Frontal cortex (tissue), 3 donors: ENCODE measurements at regions not wholly inside any gene's neighbourhood (a gene's known extent, or its start where the extent isn't known, plus 50 kb on each side); places are given as distances from the start of the nearest gene placed in this dataset.
A peak's percentile ranks its signal among the peaks of the same experiment; 100 is the strongest.

Experiments
- DNase-seq, 2 donors: peaks; one replicate each; pipeline ENCODE4 v3.0.0; 2012; ENCODE audit warnings: low spot score in 2 of 2
- FAIRE-seq: peaks from 2 replicates; lab custom pipeline; 2012; peaks lifted over from hg19 to GRCh38; lab: Jason Lieb, UNC
- donor health status: control.
- donor health status: control.
- donor health status: control.

GRCh38 chr6:9468277-9468676, 946.6 kb downstream of the TFAP2A start:
- DNase-seq (no peak), FAIRE-seq (no peak)

- no peak for FAIRE-seq
- no peak for DNase-seq
Observed at GRCh38 chr6:9467741-9468140, 947.1 kb downstream of the TFAP2A start.

- DNase-seq = no peak
- FAIRE-seq = no peak
Observed at GRCh38 chr6:9464583-9464982, 950.3 kb downstream of the TFAP2A start.

DNA sequence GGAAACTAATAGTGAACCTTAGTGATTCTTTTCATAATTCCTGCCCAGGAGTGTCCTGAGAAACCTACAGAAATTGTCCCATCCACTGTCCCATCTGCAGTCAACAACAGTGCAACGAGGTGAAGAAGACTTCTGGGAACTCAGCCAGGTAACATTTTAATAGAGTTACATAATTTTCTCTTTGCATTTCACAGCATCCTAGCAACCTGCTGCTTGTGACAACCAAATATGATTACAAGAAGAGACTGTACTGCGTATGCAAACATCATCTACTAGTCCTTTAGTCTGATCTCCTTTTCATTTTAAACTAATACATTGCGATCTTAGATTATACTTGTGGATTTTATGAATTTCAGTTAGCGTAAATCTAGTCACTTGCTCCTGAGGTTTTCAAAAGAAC, 951.6 kb downstream of the TFAP2A start:
- DNase-seq (no peak), FAIRE-seq (no peak)

GRCh38 chr6:9461188-9461587, 953.7 kb downstream of the TFAP2A start:
- DNase-seq (no peak), FAIRE-seq (no peak)

DNA sequence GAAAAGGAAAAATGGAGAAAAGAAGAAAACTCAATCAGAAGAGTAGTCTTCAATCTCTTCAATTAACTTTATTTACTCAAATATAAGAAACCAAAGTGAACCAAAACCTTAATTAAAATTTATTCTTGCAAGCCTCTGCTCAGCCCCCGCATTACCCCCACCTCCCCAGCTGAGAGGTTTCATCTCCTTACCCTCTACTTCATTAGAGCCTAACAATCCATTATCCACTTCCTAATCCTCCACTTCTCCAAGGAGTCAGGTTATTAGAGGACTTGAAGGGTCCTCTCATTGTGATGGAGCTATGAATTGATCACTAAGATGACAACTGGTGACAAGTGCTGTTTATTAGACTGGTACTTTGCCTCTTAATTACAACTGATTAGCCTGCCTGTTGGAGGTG, 956.5 kb downstream of the TFAP2A start:
- DNase-seq = no peak
- no peak for FAIRE-seq

GRCh38 chr6:9455864-9456658, 958.8 kb downstream of the TFAP2A start:
- FAIRE-seq = no peak
- DNase-seq = no peak

DNA sequence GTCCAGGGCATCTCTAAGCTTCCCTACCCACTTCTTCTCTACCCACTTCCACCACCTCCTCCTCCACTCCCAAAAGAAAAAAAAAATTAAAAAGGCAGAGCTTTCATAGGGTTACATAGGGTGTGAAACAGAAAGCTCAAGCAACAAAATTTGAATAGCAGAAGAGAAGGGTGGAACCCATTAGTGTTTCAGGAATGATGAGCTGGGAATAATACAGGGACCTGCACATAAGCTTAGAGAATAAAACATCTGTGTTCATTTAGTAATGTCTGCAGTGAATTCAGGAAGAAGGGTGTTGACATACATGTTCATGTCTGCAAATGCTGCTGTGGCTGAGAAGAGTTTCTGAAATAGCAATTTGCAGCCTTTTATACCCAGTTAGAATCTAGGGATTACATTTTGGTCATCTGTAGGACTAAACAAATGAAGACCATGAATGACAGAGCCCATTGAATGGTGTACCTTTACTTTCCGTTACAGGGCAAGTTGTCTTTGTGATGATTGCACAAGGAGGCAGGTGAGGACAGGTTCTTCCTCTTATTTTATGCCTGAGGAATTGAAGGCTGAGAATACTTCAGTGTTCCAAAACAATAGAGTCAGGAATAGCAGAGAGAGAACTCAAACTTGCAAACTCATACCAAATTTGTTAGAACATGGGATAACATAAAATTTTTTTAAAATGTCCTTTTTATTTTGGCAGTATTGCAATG, 975.1 kb downstream of the TFAP2A start:
- DNase-seq = no peak
- no peak for FAIRE-seq

DNA sequence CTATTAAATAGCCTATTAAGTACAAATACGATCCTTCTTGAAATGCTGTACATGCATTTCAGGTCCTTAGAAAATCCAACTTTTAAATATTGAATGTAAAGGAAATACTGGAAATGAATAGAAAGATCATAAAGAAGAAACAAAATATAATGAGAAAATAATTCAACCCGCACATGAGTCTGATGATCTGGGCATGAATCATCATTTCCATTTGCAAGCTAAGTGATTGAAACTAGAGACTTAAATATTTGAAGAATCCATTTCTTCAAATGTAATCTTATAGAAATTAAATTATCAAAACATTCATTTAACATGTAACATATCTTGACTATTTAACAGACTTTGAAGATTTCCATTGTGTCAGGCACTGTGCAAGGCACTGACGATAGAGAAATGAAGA, 977.0 kb downstream of the TFAP2A start:
- FAIRE-seq = no peak
- no peak for DNase-seq

GRCh38 chr6:9435281-9435680, 979.6 kb downstream of the TFAP2A start:
- DNase-seq = no peak
- no peak for FAIRE-seq

DNA sequence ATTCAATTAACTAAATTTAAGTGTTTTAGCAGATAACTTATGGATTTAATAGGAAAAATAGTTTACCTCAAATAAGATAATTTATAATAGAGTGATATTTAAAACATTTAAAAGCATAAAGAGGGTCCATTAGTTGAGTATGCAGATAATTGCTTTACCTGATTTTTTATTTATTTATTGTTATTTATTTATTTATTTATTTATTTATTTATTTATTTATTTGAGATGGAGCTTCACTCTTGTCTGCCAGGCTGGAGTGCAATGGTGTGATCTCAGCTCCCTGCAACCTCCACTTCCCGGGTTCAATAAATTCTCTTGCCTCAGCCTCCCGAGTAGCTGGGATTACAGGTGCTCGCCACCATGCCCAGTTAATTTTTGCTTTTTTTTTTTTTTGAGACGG, 982.9 kb downstream of the TFAP2A start:
- DNase-seq (no peak), FAIRE-seq (peak; percentile 73)

DNA sequence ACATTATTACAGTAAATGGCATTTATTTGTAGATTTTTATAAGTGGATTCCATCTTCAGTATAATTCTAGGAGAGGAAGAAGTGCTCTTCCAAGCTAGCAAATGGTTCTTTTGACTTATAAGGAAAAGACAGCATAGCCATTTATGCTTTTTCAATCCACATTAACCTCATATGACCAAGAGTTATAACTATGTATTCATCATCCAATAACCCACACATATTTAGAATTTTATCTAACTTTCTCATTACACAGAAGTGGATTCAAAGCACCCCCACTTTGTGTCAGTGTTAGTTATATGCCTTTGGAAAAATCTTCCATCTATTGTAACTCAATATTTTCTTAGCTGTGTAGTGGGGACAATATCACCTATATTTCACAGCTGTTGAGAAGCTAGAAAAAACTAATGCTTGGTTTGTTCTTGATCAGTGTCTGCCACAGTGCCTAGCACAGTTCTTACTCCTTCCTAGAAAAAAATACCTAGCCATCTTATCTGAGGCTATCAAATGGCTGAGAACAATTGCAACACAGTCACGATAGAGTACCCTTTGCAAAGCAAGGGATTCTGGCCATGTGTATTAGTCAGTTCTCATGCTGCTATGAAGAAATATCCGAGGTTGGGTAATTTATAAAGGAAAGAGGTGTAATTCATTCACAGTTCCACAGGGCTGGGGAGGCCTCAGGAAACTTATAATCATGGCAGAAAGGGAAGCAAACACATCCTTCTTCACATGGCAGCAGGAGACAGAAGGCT, 986.3 kb downstream of the TFAP2A start:
- DNase-seq (no peak), FAIRE-seq (no peak)

GRCh38 chr6:9422138-9422537, 986.8 kb upstream of the SLC35B3 start:
- DNase-seq (no peak), FAIRE-seq (no peak)

- FAIRE-seq (no peak), DNase-seq (no peak)
Observed at GRCh38 chr6:9420316-9421015, 985.1 kb upstream of the SLC35B3 start.

DNA sequence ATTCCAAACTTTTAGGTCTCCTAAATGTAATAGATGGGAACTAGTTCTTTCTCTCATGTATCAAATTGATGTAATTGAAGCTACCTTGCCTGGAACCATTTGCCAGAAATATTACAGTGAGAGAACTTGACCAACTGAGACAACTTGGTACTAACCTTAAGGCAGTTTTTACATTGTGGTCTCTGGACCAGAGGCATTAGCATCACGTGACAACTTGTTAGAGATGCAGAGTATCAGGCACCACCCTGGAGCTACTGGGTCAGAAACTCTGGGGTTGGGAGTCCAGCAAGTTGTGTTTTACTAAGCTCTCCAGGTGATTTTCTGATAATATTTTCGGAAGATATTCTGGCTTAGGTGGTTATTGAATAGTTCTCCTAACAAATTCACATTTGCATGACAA, 982.1 kb upstream of the SLC35B3 start:
- DNase-seq (no peak), FAIRE-seq (no peak)

- no peak for DNase-seq
- no peak for FAIRE-seq
Observed at GRCh38 chr6:9412951-9413559, 977.7 kb upstream of the SLC35B3 start.

DNA sequence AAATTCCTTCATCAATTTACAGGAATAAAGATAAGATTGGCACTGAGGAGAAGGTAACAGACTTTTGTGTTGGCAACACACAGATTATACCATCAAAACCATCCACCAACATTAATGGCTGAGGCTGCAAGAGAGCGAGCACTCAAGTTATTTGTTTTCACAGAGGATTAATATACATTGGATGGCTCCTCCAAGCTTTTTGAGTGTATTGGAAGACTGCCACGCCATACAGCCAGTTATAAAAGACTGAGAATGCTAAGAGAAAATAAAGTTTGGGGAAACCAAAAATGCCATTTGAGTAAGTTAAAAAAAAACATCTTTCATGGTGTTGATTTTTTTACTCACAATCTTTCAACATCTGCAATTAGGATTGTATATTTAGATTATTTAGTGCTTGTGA, 973.8 kb upstream of the SLC35B3 start:
- DNase-seq = no peak
- no peak for FAIRE-seq

DNA sequence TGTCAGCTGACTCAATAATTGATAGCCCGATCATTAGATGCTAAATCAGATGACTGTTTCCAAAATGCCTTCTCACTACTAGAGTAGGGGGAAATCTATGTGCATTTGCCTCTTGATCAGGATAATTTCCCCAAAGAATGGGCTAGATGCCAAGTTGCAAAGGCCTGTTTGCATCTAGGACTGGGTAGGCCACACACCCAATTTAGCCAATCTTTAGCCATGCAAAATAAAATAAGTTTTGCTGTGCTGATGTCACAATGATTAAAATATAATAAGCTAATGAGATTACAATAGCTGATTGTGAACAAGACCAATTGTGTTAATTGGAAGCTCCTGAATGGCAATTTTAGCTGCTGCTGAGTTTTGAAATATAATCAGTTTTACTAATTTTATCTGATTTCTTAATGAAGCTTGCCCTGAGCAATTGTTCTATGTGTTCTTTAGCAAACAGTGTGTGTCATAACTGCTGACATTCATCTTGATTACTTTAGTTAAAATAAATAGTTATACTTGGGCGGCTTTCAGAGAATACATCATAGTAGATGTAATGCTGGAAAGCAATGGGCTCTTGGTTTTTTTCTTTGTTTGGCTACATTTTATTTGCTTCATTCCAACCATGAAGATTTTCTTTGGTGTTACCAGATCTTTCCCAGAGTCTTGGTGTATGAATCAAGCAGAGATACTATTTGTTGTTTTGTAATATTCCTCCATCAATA, 973.2 kb upstream of the SLC35B3 start:
- FAIRE-seq (no peak), DNase-seq (no peak)

- DNase-seq = no peak
- no peak for FAIRE-seq
Observed at GRCh38 chr6:9405825-9406224, 970.5 kb upstream of the SLC35B3 start.
